Tibial artery (tissue), 4 donors: ENCODE measurements at regions not wholly inside any gene's neighbourhood (a gene's known extent, or its start where the extent isn't known, plus 50 kb on each side); places are given as distances from the start of the nearest gene placed in this dataset.

Experiments
- DNase-seq, 2 donors: peaks; one replicate each; pipeline ENCODE4 v3.0.0-alpha.2; 2019
- H3K27ac ChIP-seq, 2 donors: fragments of 200-600 bp; sonication (generic) in 1 of 2; 1 replicate in 1 of 2; 2 replicates in 1 of 2; pipeline ENCODE4 v1.5.1; 2018 to 2019; ENCODE audit warnings: mild to moderate bottlenecking in 1 of 2
- H3K27me3 ChIP-seq, 2 donors: fragments of 200-600 bp; sonication (generic) in 1 of 2; one replicate each; pipeline versions ENCODE4 v1.5.1 to v1.6.0; 2016 to 2019
- H3K36me3 ChIP-seq, 3 donors: fragments of 200-600 bp; sonication (generic) in 2 of 3; one replicate each; pipeline ENCODE4 v1.5.1; 2016 to 2019; ENCODE audit warnings: mild to moderate bottlenecking in 2 of 3
- H3K4me1 ChIP-seq, 4 donors: fragments of 200-600 bp; sonication (generic) in 2 of 4; 1 replicate in 3 of 4; 2 replicates in 1 of 4; pipeline ENCODE4 v1.5.1; 2016 to 2019
- H3K4me3 ChIP-seq, 2 donors: fragments of 200-600 bp; sonication (generic) in 1 of 2; 1 replicate in 1 of 2; 2 replicates in 1 of 2; pipeline ENCODE4 v1.5.1; 2018 to 2019; ENCODE audit warnings: mild to moderate bottlenecking in 2 of 2
- H3K9me3 ChIP-seq, 3 donors: fragments of 200-600 bp; sonication (generic) in 1 of 3; one replicate each; pipeline ENCODE4 v1.5.1; 2016 to 2019
- CTCF ChIP-seq, 2 experiments: fragments of 200-600 bp in 1 of 2; fragments of 450-650 bp in 1 of 2; IDR thresholded peaks; one replicate each; pipeline ENCODE4 v1.5.1; 2017 to 2019; ENCODE audit warnings: antibody characterized with exemption in 2 of 2, mild to moderate bottlenecking in 1 of 2, moderate library complexity in 1 of 2
- intact Hi-C: fragments of 100-400 bp; cut with DNase I; formaldehyde crosslinking; loops from one replicate; pipeline ENCODE4 v1.15.0; 2023; ENCODE audit warnings: low total_unique reads

- Histone ChIP-seq H3K36me3 (no peaks in the 10 kb centered on the region), H3K4me3 (no peak overlapping the region), H3K27me3 (no peaks in the 10 kb centered on the region), H3K4me1 (no peaks in the 10 kb centered on the region), H3K27ac (no peak overlapping the region), H3K9me3 (no peaks in the 10 kb centered on the region)
- intact Hi-C loops: no loop called here
- TF ChIP-seq CTCF (IDR thresholded peaks at IDR 0.05): no peak
- DNase-seq: no peak
These were observed 824.3 kb upstream of the ATXN8OS start for GRCh38 chr13:69283301-69283700.

GRCh38 chr13:69280399-69280798 lies 827.2 kb upstream of the ATXN8OS start:
- Histone ChIP-seq H3K27me3 (no peaks in the 10 kb centered on the region), H3K9me3 (no peaks in the 10 kb centered on the region), H3K4me1 (no peaks in the 10 kb centered on the region), H3K36me3 (no peaks in the 10 kb centered on the region), H3K4me3 (no peak overlapping the region), H3K27ac (no peak overlapping the region)
- TF ChIP-seq CTCF (IDR thresholded peaks at IDR 0.05): no peak
- intact Hi-C loops: no loop called here
- no peak for DNase-seq

GRCh38 chr13:69279213-69279612 lies 828.4 kb upstream of the ATXN8OS start:
- DNase-seq: no peak
- Histone ChIP-seq H3K27ac (no peak overlapping the region), H3K27me3 (no peaks in the 10 kb centered on the region), H3K36me3 (no peaks in the 10 kb centered on the region), H3K9me3 (no peaks in the 10 kb centered on the region), H3K4me3 (no peak overlapping the region), H3K4me1 (no peaks in the 10 kb centered on the region)
- intact Hi-C loops: no loop called here
- no peak for TF ChIP-seq CTCF (IDR thresholded peaks at IDR 0.05)

GRCh38 chr13:69274231-69274630 lies 833.4 kb upstream of the ATXN8OS start:
- H3K27ac ChIP-seq: no peak overlapping the region
- H3K27me3 ChIP-seq: no peaks in the 10 kb centered on the region
- no peaks in the 10 kb centered on the region for H3K36me3 ChIP-seq
- intact Hi-C loops: no loop called here
- no peak overlapping the region for H3K4me3 ChIP-seq
- H3K4me1 ChIP-seq: no peaks in the 10 kb centered on the region
- H3K9me3 ChIP-seq: no peaks in the 10 kb centered on the region
- no peak for DNase-seq
- no peak for TF ChIP-seq CTCF (IDR thresholded peaks at IDR 0.05)

- Histone ChIP-seq H3K9me3 (no peaks in the 10 kb centered on the region), H3K4me3 (no peak overlapping the region), H3K27ac (no peak overlapping the region), H3K27me3 (no peaks in the 10 kb centered on the region), H3K4me1 (no peaks in the 10 kb centered on the region), H3K36me3 (no peaks in the 10 kb centered on the region)
- intact Hi-C loops: no loop called here
- no peak for DNase-seq
- TF ChIP-seq CTCF (IDR thresholded peaks at IDR 0.05): no peak
These were observed 843.0 kb upstream of the ATXN8OS start for GRCh38 chr13:69264362-69265334.
